Transverse colon (tissue), 4 donors: ENCODE measurements at regions not wholly inside any gene's neighbourhood (a gene's known extent, or its start where the extent isn't known, plus 50 kb on each side); places are given as distances from the start of the nearest gene placed in this dataset.

Source experiments
- POLR2A ChIP-seq: fragments of 450-650 bp; IDR thresholded peaks from one replicate; pipeline ENCODE4 v1.6.1; 2016; ENCODE audit warnings: antibody characterized with exemption, mild to moderate bottlenecking, moderate library complexity
- POLR2AphosphoS5 ChIP-seq, 3 donors: sonication (generic); formaldehyde crosslinking; IDR thresholded peaks; one replicate each; pipeline ENCODE4 v1.6.1; 2016; ENCODE audit warnings: antibody characterized with exemption in 3 of 3
- TF ChIP-seq, protein P1 (sequence below), 5 experiments: fragments of 200-600 bp in 3 of 5; fragments of 450-650 bp in 2 of 5; sonication (generic) in 3 of 5; IDR thresholded peaks; 1 replicate in 2 of 5; 2 replicates in 3 of 5; pipeline ENCODE4 v1.5.1; 2016 to 2017; ENCODE audit warnings: antibody characterized with exemption in 5 of 5, inconsistent platforms in 3 of 5, mild to moderate bottlenecking in 2 of 5, moderate library complexity in 1 of 5

DNA sequence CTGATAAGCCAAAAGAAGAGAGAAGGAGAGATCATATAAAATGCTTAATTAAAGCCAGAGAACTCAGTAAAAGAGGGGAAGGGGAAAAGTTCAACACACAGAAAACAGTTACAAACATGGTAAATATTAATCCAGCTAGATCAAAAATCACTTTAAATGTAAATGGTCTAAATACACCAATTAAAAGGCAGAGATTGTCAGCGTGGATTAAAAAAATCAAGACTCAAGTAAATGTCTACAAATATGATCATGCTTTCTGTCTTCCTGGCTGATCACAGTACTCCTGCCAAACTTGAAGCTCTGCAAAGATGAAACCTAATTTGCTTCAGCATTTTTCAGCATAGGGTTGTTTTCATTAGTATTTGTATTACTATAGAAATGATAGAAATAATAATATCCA lies 54.6 kb upstream of the RNF32 start:
- TF ChIP-seq, protein P1, sequence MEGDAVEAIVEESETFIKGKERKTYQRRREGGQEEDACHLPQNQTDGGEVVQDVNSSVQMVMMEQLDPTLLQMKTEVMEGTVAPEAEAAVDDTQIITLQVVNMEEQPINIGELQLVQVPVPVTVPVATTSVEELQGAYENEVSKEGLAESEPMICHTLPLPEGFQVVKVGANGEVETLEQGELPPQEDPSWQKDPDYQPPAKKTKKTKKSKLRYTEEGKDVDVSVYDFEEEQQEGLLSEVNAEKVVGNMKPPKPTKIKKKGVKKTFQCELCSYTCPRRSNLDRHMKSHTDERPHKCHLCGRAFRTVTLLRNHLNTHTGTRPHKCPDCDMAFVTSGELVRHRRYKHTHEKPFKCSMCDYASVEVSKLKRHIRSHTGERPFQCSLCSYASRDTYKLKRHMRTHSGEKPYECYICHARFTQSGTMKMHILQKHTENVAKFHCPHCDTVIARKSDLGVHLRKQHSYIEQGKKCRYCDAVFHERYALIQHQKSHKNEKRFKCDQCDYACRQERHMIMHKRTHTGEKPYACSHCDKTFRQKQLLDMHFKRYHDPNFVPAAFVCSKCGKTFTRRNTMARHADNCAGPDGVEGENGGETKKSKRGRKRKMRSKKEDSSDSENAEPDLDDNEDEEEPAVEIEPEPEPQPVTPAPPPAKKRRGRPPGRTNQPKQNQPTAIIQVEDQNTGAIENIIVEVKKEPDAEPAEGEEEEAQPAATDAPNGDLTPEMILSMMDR (IDR thresholded peaks at IDR 0.05): no peak
- TF ChIP-seq POLR2AphosphoS5 (IDR thresholded peaks at IDR 0.05) (no peak), POLR2A (no peak)
